HG03060 (cell line): ENCODE measurements at regions not wholly inside any gene's neighbourhood (a gene's known extent, or its start where the extent isn't known, plus 50 kb on each side); places are given as distances from the start of the nearest gene placed in this dataset.
"Not testable (repeated sequence)": the region's sequence is repeated elsewhere in the genome, so short reads cannot be mapped to it uniquely, and the experiment has no call there.

Source experiments
- ATAC-seq: cut with Tn5 transposase; IDR thresholded peaks from one replicate; pipeline ENCODE4 v1.9.1; 2021; ENCODE audit warnings: low read depth, moderate number of reproducible peaks; ENCODE audit not compliant: unreplicated experiment

DNA sequence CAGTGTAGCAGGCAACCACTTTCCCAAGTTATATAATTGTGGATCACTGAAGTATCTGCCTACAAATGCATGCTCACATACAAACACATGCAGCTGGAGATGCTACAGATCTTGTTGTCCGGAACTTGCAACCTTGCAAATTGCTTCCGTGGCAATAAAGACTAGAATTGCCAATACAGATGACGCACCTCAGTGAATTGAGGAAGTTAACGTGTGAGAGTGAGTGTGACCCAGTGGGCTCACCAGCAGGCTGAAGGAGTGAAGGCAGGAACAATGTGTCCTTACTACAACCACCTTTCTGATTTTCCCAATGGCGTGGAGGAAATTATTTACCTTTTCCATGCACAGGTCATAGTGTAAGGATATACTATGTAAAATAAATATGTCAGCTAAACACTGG is 89.4 kb upstream of the GRIP1 start:
- ATAC-seq: no peak

DNA sequence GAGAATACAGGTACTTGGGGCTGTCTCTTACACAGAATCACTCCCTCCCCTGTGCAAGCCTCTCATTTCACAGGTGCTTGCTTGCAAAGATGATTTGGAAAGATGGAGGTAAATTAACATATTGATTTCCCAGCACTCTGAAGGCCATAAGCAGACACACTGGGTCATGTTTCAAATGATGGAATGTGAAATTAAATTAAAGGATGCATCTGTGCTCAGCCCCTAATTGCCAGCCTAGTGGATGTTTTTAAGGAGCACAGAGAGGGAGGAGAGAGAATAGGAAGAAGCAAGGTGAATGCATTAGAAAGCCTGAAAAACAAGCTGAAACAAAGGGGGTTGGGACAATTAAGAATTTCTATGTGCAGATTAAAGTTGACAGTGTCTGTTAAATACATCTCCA is 96.1 kb upstream of the GRIP1 start:
- ATAC-seq: no peak

DNA sequence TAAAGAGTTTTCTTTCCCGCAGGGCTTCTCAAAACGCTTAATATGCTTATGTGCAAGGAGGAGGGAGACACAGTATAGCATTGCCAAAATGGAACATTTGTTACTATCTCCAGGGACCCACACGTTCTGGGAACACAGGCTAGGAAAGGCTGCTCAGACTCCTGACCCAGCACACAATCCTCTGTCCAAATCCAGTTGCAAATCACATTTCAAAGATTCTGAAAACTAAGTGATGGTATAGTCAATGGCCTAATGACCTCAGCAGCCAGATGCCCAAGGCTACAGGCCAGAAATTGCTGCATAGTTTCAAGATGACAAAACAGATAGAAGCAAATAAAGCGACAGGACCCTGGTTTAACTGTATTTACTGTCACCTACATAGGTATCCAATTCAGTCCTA is 97.0 kb upstream of the GRIP1 start:
- ATAC-seq: no peak

DNA sequence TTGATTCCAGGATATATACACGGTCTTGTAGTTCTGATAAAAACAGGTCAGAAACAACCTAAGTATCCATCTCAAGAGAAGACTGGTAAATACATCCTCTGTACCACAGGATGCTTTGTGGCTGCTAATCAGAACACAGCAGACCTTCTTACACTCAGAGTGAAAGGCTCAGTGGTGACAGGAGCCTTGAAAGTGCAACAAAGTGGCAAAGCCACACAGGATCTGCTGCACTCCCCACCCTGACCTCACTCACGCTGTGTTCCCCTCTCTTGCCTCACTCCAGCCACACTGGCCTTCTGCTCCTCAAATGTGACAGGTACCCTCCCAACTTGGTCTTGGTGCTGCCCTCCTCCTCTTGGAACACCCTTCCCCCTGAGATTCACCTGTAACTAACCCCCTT is 98.1 kb upstream of the GRIP1 start:
- ATAC-seq: peak; percentile 84

DNA sequence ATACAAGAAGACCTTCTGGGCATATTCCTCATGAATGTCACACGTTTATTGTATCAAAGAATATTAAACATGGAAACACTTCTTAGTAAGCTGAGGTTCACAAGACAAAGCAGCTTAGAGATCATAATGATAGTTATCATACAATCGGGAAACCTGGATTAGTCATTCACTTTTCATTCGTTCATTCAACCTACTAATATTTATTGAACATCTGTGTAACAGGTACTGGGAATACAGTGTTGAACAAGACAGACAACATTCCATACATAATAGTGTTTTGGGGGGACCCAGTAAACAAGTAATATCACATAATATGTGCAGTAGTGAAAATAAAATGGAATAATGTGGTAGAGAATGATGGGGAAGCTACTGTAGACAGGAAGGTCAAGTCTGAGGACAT is 100.6 kb upstream of the GRIP1 start:
- ATAC-seq: no peak

DNA sequence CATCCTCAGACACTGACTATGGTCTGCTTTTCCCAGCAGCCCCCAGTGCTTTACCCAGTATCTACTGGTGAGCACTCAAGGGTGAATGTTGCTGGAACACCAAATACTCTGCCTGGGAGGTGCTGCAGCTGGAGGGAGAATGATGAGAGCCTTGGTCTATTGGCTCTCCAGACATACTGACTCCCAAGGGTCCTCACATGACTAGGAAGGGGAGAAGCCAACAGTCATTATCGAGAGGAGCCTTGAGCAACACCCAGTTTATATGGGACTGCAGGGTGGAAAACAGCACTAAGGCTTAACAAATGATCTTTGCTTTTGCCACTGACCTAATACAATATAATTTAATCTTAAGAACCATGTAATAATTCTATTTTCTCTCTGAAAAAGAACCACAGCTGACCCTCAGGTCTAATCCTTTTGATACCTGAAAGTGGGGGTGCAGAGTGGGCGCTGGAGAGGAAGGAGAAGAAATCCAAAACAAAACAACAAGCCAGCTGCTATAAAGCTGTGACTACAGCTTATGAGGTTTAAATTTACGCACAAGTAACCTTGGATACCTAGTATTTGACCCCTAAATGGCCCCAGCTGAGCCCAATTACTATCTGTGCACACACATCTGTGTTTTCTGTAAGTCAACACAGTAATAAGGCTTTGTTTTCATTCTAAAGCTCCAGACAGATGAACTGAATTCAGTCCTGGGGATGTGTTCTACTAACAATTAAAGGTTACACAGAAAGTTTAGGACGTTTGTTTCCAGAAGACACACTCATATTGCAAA is 107.8 kb upstream of the GRIP1 start:
- ATAC-seq: no peak

DNA sequence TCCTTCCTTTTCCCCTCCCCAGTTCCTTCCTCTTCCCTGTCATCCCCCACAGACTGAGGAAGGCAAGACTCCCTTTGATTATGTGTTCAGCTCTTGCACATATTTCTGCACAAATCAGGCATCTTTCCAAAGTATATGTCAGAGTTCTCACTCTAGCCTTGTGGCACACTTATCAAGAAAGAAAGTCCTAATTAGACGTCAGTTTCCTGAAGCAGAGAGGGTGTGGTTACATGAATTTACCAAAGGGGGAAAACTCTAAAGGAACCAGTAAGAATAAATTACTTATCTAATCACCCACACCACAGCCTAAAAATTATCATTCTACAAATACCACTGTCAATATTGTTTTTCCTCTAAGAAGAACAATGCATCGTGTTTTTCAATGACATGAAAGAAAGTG is 120.7 kb upstream of the GRIP1 start:
- ATAC-seq: no peak

DNA sequence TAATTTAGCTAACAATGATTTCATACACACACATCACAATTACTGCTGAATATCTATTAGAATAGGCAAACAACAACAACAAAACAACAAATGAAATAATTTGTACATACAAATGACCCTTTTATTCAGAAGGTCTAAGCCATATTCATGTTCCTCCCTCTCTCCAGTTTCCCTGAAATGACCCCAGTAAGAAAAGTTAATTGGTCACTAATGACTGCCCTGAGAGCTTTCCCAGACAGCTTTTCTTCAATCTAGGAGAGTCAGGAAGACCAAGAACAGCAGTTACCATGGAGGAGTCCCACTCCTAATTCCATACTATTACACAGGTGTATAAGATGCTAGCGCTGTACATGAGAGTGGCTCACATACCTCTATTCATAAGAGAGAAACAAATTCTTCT is 121.2 kb upstream of the GRIP1 start:
- ATAC-seq: no peak

DNA sequence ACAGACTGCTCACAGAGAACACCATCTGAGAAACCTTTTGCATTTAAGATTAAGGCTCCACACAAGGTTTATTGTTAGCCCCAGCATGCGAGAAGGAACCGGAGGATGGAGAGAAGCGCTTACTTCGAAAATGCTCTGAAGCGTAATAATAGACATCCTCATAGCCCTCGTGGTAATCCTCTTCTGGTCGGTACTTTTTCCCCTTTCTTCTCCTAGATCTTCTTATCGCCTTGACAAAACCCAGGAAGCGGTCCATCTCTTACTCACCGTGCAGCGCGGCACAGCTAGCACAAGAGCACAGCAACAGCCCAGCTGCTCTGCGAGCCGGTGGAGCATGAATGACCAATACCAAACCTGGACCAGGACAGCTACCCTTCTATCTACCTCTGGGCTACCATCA is 125.1 kb upstream of the GRIP1 start:
- no peak for ATAC-seq

DNA sequence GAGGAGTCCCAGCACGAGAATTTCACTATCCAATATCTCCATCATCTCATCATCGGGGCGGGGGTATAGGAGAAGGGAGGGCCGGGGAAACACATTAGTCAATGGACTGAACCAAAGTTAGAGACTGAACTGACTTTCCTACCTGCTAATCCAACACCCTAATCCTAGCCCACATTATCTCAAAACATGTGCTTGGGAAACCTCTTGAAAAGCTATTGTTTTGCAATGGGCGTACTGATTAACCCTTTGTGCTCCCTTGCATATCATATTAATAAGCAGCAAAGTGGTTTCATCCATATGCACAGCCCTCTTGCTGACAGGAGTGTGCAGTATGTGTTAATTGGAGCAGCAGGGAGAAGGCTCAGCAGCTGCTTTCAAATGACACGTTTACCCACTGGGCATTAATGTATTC is 125.7 kb upstream of the GRIP1 start:
- ATAC-seq: no peak

DNA sequence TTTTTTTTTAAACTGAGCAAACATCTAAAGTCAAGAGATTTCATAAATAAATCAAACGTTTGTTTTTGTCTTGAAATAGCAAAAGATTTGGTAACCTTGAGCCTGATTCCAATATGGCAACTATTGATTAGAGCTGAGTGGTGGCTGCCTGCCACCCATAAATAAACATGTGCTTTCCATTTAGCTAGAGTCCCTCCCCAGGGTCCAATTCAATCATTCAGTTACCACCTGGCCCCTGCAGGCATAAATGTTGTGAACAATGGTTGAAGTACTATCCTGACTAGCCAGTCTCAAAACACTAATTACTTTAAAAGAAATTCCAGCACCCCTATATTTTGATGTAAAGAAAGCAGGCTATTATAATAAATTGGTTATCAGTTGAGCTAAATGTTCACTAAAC is 129.7 kb upstream of the GRIP1 start:
- ATAC-seq: no peak

DNA sequence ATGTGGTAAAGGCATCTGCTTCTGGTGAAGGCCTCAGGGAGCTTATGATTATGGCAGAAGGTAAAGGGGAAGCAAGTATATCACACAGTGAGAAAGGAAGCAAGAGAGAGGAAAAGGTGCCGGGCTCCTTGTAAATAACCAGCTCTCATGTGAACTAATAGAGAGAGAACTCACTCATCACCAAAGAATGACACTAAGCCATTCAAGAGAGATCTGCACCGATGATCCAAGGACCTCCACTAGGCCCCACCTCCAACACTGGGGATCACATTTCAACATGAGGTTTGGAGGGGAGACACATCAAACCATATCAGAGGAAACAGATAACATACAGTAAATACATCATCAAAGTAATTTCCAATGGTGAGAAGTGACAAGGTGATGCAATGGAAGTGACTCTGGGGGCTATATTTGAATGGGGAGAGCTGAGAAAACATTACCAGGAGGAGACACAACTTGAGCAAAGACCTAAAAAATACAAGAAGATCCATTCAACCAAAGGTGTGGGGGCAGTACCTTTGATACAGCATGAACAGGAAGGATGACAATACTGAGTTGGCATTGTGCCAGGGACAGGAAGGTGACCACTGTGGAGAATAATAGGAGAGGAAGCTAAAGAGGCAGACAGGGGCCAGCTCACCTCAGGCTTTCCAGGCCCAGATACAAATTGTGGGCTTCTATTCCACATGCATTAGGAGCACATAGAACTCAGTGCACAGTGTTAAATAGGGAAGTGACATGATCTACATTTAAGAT is 134.4 kb upstream of the GRIP1 start:
- ATAC-seq: no peak

DNA sequence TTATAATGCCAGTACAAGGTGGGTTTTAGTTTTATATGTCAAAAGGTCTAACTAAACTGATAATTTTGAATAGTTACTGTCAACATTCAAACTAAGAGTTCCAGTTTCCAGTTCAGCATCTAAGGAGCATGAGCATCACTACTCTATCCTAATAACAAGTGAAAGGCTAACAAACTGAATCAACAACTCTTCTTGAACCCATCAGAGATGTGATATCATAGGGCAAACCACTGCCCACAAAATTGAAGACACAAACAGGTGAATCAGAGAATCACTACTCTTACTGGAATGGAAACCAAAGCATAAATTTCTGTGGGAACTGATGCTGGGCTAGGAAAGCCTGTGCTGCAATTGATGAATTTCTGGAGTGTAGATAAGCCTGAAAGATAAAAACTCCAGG is 140.7 kb upstream of the GRIP1 start:
- no peak for ATAC-seq

DNA sequence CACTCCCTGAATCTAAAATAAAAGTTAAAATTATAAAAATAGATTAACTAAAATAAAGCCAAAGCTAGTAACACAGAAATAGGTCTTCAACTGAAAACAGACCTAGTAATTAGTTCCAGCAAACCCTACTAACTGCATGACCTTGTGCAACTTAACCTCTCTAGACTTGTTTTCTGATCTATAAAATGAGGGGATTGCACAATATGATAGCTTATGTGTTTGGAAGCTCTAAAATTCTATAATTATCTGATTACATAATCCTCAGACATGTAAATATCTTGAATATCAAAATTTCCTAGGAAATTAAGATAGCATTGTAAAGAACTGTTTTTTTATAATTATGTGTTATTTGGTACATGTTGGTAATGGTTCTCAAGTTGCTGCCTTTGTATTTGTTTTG is 144.1 kb upstream of the GRIP1 start:
- ATAC-seq: no peak

DNA sequence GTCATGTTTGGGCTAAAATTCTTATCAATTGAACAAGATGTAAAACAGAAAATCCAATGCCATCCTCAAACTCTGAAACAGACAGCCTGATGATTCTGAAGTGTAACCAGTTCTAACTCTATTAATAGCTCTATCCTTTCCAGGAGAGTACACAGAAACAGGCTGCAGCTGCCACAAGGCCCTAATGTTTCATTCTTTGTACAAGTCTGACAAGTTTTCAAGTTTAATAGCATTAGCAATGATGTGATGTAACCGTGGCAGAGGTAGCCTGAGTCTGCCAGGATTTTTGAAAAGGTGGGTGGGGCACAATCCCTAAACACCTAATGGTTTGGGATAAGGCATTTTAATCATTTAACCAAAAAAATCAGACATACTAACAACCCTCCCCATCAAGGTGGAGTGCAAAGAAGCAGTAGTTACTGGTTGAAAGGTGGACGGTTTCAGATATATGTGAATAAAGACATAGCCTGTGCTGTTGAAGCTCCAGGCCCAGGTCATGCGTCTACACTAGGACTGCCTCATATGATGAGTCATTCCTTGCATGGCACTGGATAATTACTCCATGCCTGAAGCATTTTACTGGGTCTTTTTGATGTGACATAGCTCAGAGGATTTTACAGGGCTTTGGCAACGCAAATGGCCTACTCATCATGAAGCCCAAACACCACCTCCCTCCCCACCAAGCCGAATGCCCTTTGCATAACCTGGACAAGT is 145.1 kb upstream of the GRIP1 start:
- no peak for ATAC-seq

DNA sequence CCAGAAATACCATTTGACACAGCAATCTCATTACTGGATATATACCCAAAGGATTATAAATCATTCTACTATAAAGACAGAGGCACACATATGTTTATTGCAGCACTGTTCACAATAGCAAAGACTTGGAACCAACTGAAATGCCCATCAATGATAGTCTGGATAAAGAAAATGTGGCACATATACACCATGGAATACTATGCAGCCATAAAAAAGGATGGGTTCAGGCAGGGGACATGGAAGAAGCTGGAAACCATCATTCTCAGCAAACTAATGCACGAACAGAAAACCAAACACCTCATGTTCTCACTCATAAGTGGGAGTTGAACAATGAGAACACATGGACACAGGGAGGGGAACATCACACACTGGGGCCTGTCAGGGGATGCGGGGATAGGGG is 147.0 kb upstream of the GRIP1 start:
- ATAC-seq: not testable (repeated sequence)

DNA sequence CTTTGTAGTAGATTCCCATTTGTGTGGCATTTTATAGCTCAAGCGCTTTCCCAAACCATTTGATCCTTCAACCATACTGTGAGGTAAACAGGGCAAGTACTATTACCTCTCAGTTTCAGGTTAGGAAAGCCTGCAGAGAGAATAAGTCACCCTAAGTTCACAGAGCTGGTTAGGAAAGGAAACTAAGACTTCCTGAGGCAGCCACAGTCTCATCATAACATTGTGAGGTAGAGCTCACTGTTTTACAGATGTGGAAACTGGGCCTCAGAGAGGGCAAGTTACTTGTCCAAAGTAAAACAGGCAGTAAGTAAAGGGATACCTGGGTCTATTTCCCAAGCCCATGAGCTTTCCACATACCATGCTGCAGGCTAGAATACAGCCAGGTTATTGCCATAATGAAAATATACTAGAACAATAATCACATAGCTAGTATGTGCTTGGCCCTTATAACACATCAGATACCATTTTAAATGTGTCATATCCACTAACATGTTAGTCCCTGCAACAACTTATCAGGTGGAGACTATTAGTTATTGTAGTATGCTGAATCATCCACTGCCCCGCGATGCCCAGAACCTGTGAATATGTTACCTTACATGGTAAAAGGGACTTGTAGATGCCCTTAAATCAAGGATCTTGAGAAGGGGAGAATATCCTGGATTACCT is 150.9 kb upstream of the GRIP1 start:
- no peak for ATAC-seq

DNA sequence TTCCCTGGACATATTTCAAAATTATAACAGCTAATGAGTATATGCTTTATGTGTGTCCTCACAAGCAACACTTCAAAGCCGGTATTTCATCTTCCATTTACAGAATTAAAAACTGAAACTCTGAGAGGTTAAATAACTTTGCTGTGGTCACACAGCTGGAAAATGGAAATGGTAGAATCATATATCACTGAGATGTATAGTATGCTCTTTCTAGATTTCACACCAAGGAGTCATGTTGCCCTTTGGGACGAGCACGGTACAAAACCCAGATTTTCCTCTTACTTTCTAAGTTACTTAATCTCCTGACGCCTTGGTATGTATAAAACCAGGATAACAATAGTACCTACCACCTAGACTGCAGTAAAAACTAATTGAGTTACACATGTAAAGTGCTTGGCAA is 152.6 kb upstream of the GRIP1 start:
- ATAC-seq: no peak

DNA sequence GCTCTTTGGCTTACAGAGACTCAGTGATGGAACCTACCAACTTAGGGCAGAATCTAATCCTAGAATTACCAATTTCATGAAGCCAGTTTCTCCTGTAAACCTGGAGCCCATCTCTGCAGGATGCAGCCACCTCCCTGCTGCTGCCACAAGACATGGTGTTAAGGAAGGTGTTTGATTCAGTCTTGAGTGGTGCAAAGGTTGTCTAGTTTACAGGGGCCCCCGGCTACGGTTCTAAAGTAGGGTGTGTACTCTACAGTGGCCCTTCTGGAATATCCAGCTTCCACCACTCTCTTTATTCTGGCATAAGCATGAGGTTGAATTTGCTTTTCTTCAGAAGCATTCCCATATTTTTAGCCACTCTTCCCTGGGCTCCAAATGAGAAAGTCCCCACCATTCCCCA is 154.1 kb upstream of the GRIP1 start:
- no peak for ATAC-seq

DNA sequence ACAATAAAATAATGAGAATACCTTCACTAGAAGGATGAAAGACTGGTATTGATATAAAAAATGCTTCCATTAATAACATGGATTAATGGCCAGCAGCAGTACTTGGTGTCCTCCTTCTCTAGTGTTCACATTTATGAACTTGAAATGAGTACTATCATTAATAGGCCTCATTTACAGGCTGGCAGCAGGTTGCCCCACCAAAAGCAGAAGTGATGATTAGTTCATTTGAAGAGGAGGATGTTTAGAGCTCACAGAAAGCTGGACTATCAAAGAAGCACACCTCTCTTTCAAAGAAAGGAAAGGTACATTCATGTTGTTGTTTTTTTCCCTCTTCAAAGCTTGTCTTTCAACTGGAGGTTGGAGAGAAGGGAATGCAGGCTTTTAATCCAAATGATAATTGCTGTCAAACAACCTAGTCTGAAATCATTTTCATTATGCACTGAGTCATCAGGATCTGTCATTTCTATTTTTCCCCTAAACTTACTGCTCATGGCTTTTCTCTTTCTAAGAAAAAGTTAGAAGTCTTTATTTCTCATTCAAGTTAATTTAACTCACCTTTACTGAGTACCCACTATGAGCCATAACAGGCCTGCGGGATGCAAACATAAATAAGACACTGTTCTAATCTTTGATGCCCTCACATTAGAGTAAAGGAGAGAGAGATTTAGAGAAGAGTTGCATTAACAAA is 157.9 kb upstream of the GRIP1 start:
- ATAC-seq: no peak

DNA sequence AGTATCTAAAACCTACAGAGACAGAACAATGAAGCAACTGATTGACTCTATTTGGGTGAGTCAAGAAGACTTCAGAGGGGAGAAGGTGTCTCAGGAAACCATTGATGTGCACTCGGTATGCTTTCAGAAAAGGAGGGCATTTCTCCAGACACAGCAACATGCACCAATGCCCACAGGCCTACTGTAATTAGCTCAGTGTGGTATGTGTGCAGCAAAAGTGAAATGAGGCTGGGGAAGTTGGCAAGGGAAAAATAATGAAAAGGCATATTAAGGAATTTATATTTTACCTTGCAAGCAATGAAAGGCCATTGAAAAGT is 158.4 kb upstream of the GRIP1 start:
- ATAC-seq: no peak
